ENCODE measurements at regions not wholly inside any gene's neighbourhood (a gene's known extent, or its start where the extent isn't known, plus 50 kb on each side); places are given as distances from the start of the nearest gene placed in this dataset.
"Not testable (repeated sequence)": the region's sequence is repeated elsewhere in the genome, so short reads cannot be mapped to it uniquely, and the experiment has no call there.

GRCh38 chr16:88303890-88304819, 78.6 kb upstream of the ZNF469 start:
- DNase-seq (ENCODE audit: low read depth), result peak; percentile 87
- Histone ChIP-seq H3K4me1 (ENCODE audit: control insufficient read depth, insufficient read depth, low read length) (peaks cover 63% of the 10 kb centered on the region), H3K4me3 (ENCODE audit: low read length) (peak overlapping the region; percentile 51), H3K36me3 (ENCODE audit: control insufficient read depth, insufficient read depth, low read length, severe bottlenecking) (no peaks in the 10 kb centered on the region), H3K9me3 (ENCODE audit: control insufficient read depth, low read length) (no peaks in the 10 kb centered on the region), H3K27me3 (replicated peaks; ENCODE audit: control insufficient read depth, insufficient read depth, low read length) (no peaks in the 10 kb centered on the region), H3K9ac (ENCODE audit: low read length) (peak overlapping the region; percentile 77)

- Histone ChIP-seq H3K9ac (ENCODE audit: low read length) (peak overlapping the region; percentile 30), H3K27me3 (replicated peaks; ENCODE audit: control insufficient read depth, insufficient read depth, low read length) (no peaks in the 10 kb centered on the region), H3K36me3 (ENCODE audit: control insufficient read depth, insufficient read depth, low read length, severe bottlenecking) (no peaks in the 10 kb centered on the region), H3K9me3 (ENCODE audit: control insufficient read depth, low read length) (no peaks in the 10 kb centered on the region), H3K4me1 (ENCODE audit: control insufficient read depth, insufficient read depth, low read length) (peaks cover 57% of the 10 kb centered on the region), H3K4me3 (ENCODE audit: low read length) (no peak overlapping the region)
- no peak for DNase-seq (ENCODE audit: low read depth)
Measured at GRCh38 chr16:88305176-88305575, 77.6 kb upstream of the ZNF469 start.

GRCh38 chr16:88306411-88306810, 76.3 kb upstream of the ZNF469 start:
- Histone ChIP-seq H3K9ac (ENCODE audit: low read length) (peak overlapping the region; percentile 64), H3K4me1 (ENCODE audit: control insufficient read depth, insufficient read depth, low read length) (peaks cover 57% of the 10 kb centered on the region), H3K9me3 (ENCODE audit: control insufficient read depth, low read length) (no peaks in the 10 kb centered on the region), H3K27me3 (replicated peaks; ENCODE audit: control insufficient read depth, insufficient read depth, low read length) (no peaks in the 10 kb centered on the region), H3K36me3 (ENCODE audit: control insufficient read depth, insufficient read depth, low read length, severe bottlenecking) (no peaks in the 10 kb centered on the region), H3K4me3 (ENCODE audit: low read length) (peak overlapping the region; percentile 35)
- no peak for DNase-seq (ENCODE audit: low read depth)

- Histone ChIP-seq H3K9ac (ENCODE audit: low read length) (peak overlapping the region; percentile 64), H3K36me3 (ENCODE audit: control insufficient read depth, insufficient read depth, low read length, severe bottlenecking) (no peaks in the 10 kb centered on the region), H3K27me3 (replicated peaks; ENCODE audit: control insufficient read depth, insufficient read depth, low read length) (no peaks in the 10 kb centered on the region), H3K9me3 (ENCODE audit: control insufficient read depth, low read length) (peaks cover 3% of the 10 kb centered on the region), H3K4me3 (ENCODE audit: low read length) (peak overlapping the region; percentile 35), H3K4me1 (ENCODE audit: control insufficient read depth, insufficient read depth, low read length) (peaks cover 57% of the 10 kb centered on the region)
- DNase-seq (ENCODE audit: low read depth), result peak; percentile 91
Measured at GRCh38 chr16:88306860-88307545, 75.8 kb upstream of the ZNF469 start.

GRCh38 chr16:88308441-88309173, 74.2 kb upstream of the ZNF469 start:
- Histone ChIP-seq H3K36me3 (ENCODE audit: control insufficient read depth, insufficient read depth, low read length, severe bottlenecking) (no peaks in the 10 kb centered on the region), H3K4me3 (ENCODE audit: low read length) (no peak overlapping the region), H3K27me3 (replicated peaks; ENCODE audit: control insufficient read depth, insufficient read depth, low read length) (no peaks in the 10 kb centered on the region), H3K9me3 (ENCODE audit: control insufficient read depth, low read length) (peaks cover 10% of the 10 kb centered on the region), H3K4me1 (ENCODE audit: control insufficient read depth, insufficient read depth, low read length) (peaks cover 50% of the 10 kb centered on the region), H3K9ac (ENCODE audit: low read length) (no peak overlapping the region)
- peak; percentile 29 for DNase-seq (ENCODE audit: low read depth)

GRCh38 chr16:88309174-88309907, 73.4 kb upstream of the ZNF469 start:
- Histone ChIP-seq H3K4me1 (ENCODE audit: control insufficient read depth, insufficient read depth, low read length) (peaks cover 42% of the 10 kb centered on the region), H3K36me3 (ENCODE audit: control insufficient read depth, insufficient read depth, low read length, severe bottlenecking) (no peaks in the 10 kb centered on the region), H3K4me3 (ENCODE audit: low read length) (no peak overlapping the region), H3K27me3 (replicated peaks; ENCODE audit: control insufficient read depth, insufficient read depth, low read length) (no peaks in the 10 kb centered on the region), H3K9me3 (ENCODE audit: control insufficient read depth, low read length) (peaks cover 10% of the 10 kb centered on the region), H3K9ac (ENCODE audit: low read length) (no peak overlapping the region)
- DNase-seq (ENCODE audit: low read depth), result no peak

- H3K36me3 ChIP-seq (ENCODE audit: control insufficient read depth, insufficient read depth, low read length, severe bottlenecking), result no peaks in the 10 kb centered on the region
- no peak overlapping the region for H3K9ac ChIP-seq (ENCODE audit: low read length)
- no peak for DNase-seq (ENCODE audit: low read depth)
- no peaks in the 10 kb centered on the region for H3K27me3 ChIP-seq (replicated peaks; ENCODE audit: control insufficient read depth, insufficient read depth, low read length)
- H3K4me1 ChIP-seq (ENCODE audit: control insufficient read depth, insufficient read depth, low read length), result peaks cover 37% of the 10 kb centered on the region
- peaks cover 10% of the 10 kb centered on the region for H3K9me3 ChIP-seq (ENCODE audit: control insufficient read depth, low read length)
- no peak overlapping the region for H3K4me3 ChIP-seq (ENCODE audit: low read length)
Measured at GRCh38 chr16:88309908-88310265, 72.9 kb upstream of the ZNF469 start.

- Histone ChIP-seq H3K4me1 (ENCODE audit: control insufficient read depth, insufficient read depth, low read length) (peaks cover 32% of the 10 kb centered on the region), H3K9me3 (ENCODE audit: control insufficient read depth, low read length) (peaks cover 10% of the 10 kb centered on the region), H3K27me3 (replicated peaks; ENCODE audit: control insufficient read depth, insufficient read depth, low read length) (no peaks in the 10 kb centered on the region), H3K9ac (ENCODE audit: low read length) (no peak overlapping the region), H3K4me3 (ENCODE audit: low read length) (no peak overlapping the region), H3K36me3 (ENCODE audit: control insufficient read depth, insufficient read depth, low read length, severe bottlenecking) (no peaks in the 10 kb centered on the region)
- peak; percentile 62 for DNase-seq (ENCODE audit: low read depth)
Measured at GRCh38 chr16:88310796-88311605, 71.8 kb upstream of the ZNF469 start.

GRCh38 chr16:88311860-88312259, 70.9 kb upstream of the ZNF469 start:
- H3K36me3 ChIP-seq (ENCODE audit: control insufficient read depth, insufficient read depth, low read length, severe bottlenecking); H3K27me3 ChIP-seq (replicated peaks; ENCODE audit: control insufficient read depth, insufficient read depth, low read length); H3K9ac ChIP-seq (ENCODE audit: low read length); DNase-seq (ENCODE audit: low read depth); H3K4me3 ChIP-seq (ENCODE audit: low read length): not testable (repeated sequence)
- peaks cover 10% of the 10 kb centered on the region for H3K9me3 ChIP-seq (ENCODE audit: control insufficient read depth, low read length)
- peaks cover 28% of the 10 kb centered on the region for H3K4me1 ChIP-seq (ENCODE audit: control insufficient read depth, insufficient read depth, low read length)

GRCh38 chr16:88312732-88313131, 70.0 kb upstream of the ZNF469 start:
- Histone ChIP-seq H3K4me3 (ENCODE audit: low read length) (no peak overlapping the region), H3K27me3 (replicated peaks; ENCODE audit: control insufficient read depth, insufficient read depth, low read length) (no peaks in the 10 kb centered on the region), H3K36me3 (ENCODE audit: control insufficient read depth, insufficient read depth, low read length, severe bottlenecking) (no peaks in the 10 kb centered on the region), H3K9me3 (ENCODE audit: control insufficient read depth, low read length) (peaks cover 10% of the 10 kb centered on the region), H3K9ac (ENCODE audit: low read length) (no peak overlapping the region), H3K4me1 (ENCODE audit: control insufficient read depth, insufficient read depth, low read length) (peaks cover 29% of the 10 kb centered on the region)
- DNase-seq (ENCODE audit: low read depth), result no peak

All from adipocyte (in vitro differentiated cells).